AG08395 (cell line): ENCODE measurements at regions not wholly inside any gene's neighbourhood (a gene's known extent, or its start where the extent isn't known, plus 50 kb on each side); places are given as distances from the start of the nearest gene placed in this dataset.

Source experiments
- DNase-seq: peaks from one replicate; pipeline ENCODE4 v3.0.0; 2012; ENCODE audit warnings: mixed read lengths, low spot score

DNA sequence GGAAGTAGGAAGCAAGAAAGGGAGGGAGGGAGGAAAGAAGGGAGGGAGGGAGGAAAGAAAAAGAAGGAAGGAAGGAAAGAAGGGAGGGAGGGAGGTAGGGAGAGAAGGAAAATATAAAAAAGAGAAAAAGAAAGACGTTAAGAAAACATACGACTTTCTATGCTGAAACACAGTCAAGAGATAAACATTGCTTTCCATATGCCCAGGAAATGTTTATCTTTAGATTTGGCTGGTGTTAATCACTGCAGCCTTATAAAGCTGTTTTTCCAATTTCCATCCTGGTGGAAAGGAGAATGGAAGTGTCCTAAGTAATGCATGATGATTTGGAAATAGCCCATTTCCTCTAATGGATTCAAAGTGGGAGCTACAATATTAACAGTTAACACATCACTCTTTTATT is 524.3 kb downstream of the MTRR start:
- no peak for DNase-seq

GRCh38 chr5:8394965-8395364 is 526.0 kb downstream of the MTRR start:
- no peak for DNase-seq

- no peak for DNase-seq
These were observed 527.3 kb downstream of the MTRR start for GRCh38 chr5:8396246-8396645.

DNA sequence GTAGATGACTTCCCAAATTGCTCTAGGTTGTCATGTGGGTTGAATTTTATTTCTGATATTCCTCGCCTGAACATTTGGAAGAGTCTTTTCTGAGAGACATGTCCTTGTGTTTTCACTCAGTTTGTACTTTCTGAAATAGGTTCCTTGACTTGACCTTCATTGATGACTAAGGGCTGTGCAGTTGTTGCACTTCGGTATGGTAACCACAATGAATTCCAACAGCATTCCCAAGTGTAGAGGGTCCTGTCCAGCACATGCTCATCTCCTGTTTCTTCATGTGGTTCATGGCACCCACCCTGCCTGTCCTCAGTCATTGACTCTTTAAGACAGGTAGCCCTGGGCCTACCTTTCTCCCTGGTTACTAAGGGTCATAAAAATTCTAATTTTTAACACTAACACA is 527.8 kb downstream of the MTRR start:
- no peak for DNase-seq

- no peak for DNase-seq
These were observed 530.5 kb downstream of the MTRR start for GRCh38 chr5:8399471-8399870.

DNA sequence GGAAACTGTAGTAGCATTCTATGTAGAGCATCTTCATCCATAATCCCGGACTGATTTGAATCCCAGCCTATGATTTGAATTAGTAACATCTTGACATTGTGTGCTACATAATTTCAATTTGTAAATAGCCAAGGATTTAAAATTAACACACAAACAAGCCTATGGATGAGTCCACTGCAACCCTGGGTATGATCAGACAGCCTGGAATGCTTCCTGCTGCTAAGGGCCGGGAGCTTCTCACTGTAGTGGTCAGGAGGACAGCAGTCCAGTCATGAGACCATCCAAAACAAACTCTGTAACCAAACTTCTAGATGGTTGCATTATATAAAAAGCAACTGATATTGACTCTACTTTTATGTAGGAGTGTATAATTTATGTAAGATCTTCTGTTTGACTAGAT is 539.3 kb downstream of the MTRR start:
- no peak for DNase-seq

GRCh38 chr5:8410618-8411017 is 541.7 kb downstream of the MTRR start:
- no peak for DNase-seq

DNA sequence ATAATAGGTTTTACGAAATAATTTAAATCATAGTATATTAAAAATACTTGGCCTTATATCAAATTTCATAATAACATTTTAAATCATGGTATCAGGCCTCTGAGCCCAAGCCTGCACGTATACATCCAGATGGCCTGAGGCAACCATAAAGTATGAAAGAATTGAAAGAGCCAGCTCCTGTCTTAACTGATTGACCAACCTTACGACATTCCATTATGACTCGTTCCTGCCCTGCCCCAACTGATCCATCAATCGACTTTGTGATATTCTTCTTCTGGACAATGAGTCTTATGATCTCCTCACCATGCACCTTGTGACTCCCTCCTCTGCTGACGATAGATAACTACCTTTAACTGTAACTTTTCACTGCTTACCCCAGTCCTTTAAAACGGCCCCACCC is 545.0 kb downstream of the MTRR start:
- DNase-seq, result no peak

- no peak for DNase-seq
These were observed 548.5 kb downstream of the MTRR start for GRCh38 chr5:8417316-8418048.

DNA sequence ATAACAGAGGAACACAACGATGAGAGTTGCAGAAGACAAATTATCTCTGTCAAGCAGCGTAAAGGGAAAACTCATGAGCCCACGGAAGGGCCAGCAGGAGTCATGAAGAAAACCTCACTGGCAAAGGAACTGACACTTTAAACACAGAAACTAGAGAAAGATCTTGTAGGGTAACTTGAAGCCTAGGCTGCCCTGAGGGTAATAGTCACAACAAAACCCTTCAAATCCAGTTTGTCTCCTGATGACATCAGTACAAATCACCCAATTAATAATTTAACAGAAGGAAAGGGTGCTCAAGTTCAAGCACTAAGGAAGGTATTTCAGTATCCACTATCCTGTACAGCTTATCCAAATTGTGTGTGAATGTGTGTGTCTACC is 549.1 kb downstream of the MTRR start:
- no peak for DNase-seq

GRCh38 chr5:8429778-8430758 is 561.1 kb downstream of the MTRR start:
- no peak for DNase-seq

GRCh38 chr5:8434501-8434900 is 565.6 kb downstream of the MTRR start:
- no peak for DNase-seq

DNA sequence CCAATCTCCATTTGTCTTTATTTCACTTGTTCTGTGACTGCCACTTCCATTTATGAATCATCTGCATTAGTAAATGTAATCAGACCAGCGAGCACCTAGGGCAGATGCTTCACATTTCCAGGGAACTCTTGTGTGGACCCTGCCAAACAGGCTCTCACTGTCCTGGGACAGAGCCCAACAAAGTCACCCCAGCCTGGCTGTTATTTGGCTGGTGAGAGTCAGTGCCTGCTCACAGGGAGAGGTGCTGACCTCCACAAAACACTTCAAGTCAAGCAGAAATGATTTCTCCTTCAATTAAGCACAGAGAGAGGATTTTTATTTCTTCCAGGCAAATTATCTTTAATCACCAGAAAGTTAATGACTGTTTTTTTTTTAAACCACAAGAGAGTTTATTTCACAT is 568.0 kb downstream of the MTRR start:
- no peak for DNase-seq

DNA sequence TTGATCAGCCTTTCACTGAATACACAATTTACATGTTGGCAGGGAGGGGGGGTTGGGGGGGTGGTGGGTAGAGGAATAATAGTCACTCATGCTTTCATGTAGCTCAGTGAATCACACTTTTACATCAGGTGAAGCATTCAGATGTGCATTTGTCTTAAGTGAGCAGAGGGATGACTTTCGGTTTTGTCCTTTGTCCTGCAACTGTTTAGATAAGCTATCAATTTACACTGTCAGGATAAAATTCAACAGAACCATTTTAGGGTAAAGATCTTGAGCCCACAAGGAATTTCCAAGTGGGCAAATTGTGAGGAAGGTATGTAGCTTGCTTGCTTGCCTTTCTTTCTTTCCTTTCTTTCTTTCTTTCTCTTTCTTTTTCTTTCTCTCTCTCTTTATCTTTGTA is 576.2 kb downstream of the MTRR start:
- no peak for DNase-seq

DNA sequence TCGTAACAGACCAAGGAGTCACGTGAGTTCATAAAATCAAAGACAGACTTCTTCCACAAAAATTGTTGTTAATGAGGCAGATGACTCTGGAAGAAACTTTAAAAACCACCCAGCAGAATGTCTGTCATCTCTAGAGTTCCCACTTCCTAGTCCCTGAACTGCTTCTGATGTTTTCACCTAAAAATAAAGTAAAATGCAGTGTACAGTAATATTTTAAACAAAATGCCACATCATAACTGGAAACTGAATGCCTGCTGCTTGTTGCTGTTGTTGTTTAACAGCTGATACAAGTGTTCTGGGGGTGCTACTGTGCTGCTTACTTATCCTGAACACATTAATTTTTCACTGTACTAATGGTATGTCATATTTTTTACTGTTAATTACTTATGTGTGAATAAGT is 577.2 kb downstream of the MTRR start:
- no peak for DNase-seq

DNA sequence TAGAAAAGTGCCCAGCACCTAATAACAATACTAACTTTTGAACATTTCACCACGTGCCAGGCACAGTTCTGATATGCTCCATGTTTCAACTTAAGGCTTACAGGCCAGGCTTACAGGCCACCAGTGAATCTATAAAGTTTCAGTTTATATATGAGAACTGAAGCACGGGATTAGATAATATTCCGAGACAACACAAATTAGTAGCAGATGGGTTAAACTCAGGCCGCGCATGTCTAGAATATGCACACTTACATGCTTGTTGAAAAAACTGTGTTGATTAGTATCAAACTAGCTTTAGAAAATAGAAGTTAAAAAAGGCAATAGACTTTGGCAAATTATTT is 587.9 kb downstream of the MTRR start:
- DNase-seq, result peak; percentile 4

- peak; percentile 99 for DNase-seq
These were observed 588.5 kb downstream of the MTRR start for GRCh38 chr5:8457187-8458037.

- DNase-seq, result peak; percentile 3
These were observed 589.1 kb downstream of the MTRR start for GRCh38 chr5:8458038-8458383.

DNA sequence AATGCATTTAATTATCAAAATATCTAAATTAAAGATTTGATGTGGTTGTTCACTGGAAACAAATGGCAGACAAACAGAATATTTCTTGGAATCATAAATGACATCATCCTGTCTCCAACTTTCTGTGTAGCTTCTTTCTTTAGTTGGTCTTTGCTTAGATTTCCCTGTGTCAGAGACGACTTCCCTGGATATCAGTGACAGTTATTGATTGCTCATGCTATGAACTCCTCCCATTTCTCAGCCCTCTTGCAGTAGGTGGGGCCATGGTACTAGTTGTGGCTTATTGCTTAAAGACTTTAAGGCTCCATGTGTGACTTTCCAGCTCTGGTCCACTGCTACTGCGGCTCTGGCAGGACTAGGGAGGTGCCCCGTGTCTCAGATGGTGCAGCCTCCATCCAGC is 592.6 kb downstream of the MTRR start:
- DNase-seq, result no peak

DNA sequence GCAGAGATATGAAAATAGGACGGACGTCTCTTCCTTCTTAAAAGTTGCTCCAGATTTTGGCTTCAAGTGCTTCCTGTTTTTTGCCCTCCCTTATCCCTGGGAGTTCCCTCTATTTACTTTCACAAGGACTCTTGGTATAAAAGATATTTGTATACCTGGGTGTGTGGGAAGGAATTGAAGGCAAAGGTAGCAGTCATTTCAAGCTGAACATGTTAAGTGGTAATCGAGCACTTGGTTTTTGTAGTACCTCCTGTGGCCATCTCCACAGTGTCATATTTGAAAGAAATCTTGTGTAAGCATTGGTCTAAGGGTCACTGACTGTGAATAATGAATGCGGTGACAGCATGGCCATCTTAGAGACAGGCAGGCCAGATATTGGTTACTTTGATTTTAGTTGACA is 593.6 kb downstream of the MTRR start:
- DNase-seq, result no peak

DNA sequence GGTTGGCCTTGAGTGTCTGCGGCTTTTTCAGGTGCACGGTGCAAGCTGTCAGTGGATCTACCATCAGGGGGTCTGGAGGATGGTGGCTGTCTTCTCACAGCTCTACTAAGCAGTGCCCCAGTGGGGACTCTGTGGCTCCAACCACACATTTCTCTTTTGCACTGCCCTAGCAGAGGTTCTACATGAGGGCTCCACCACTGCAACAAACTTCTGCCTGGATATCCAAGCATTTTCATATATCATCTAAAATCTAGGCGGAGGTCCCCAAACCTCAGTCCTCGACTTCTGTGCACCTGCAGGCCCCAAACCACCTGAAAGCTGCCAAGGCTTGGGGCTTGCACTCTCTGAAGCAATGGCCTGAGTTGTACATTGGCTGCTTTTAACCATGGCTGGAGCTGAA is 601.5 kb downstream of the MTRR start:
- no peak for DNase-seq

DNA sequence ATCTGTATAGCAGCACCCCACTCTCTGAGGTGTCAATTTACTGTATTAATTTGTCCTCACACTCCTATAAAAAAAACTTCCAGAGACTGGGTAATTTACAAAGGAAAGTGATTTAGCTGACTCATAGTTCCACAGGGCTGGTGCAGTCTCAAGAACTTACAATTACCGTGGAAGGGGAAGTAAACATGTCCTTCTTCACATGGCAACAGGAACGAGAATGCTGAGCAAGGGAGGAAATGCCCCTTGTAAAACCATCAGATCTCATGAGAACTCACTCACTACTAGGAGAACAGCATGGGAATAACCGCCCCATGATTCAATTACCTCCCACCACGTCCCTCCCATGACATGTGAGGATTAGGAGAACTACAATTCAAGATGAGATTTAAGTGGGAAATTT is 602.6 kb downstream of the MTRR start:
- DNase-seq, result no peak

GRCh38 chr5:8473016-8473415 is 604.1 kb downstream of the MTRR start:
- no peak for DNase-seq
